ENCODE measurements at regions not wholly inside any gene's neighbourhood (a gene's known extent, or its start where the extent isn't known, plus 50 kb on each side); places are given as distances from the start of the nearest gene placed in this dataset.

- H3K27me3 ChIP-seq (ENCODE audit: insufficient read depth, low read length): no peaks in the 10 kb centered on the region
- no peaks in the 10 kb centered on the region for H3K9me3 ChIP-seq (ENCODE audit: low read depth, low read length)
- H3K4me3 ChIP-seq (ENCODE audit: low read length): no peak overlapping the region
- no peaks in the 10 kb centered on the region for H3K4me1 ChIP-seq (ENCODE audit: insufficient read depth, low read length)
Observed at GRCh38 chr1:218064426-218064825, 220.7 kb upstream of the RRP15 start.

GRCh38 chr1:218066332-218066731 lies 218.8 kb upstream of the RRP15 start:
- Histone ChIP-seq H3K4me1 (ENCODE audit: insufficient read depth, low read length) (no peaks in the 10 kb centered on the region), H3K9me3 (ENCODE audit: low read depth, low read length) (peaks cover 3% of the 10 kb centered on the region), H3K4me3 (ENCODE audit: low read length) (no peak overlapping the region), H3K27me3 (ENCODE audit: insufficient read depth, low read length) (no peaks in the 10 kb centered on the region)

- no peak overlapping the region for H3K4me3 ChIP-seq (ENCODE audit: low read length)
- H3K9me3 ChIP-seq (ENCODE audit: low read depth, low read length): peaks cover 5% of the 10 kb centered on the region
- H3K4me1 ChIP-seq (ENCODE audit: insufficient read depth, low read length): no peaks in the 10 kb centered on the region
- H3K27me3 ChIP-seq (ENCODE audit: insufficient read depth, low read length): no peaks in the 10 kb centered on the region
Observed at GRCh38 chr1:218068241-218068640, 216.9 kb upstream of the RRP15 start.

- Histone ChIP-seq H3K9me3 (ENCODE audit: low read depth, low read length) (peaks cover 5% of the 10 kb centered on the region), H3K27me3 (ENCODE audit: insufficient read depth, low read length) (no peaks in the 10 kb centered on the region), H3K4me3 (ENCODE audit: low read length) (no peak overlapping the region), H3K4me1 (ENCODE audit: insufficient read depth, low read length) (no peaks in the 10 kb centered on the region)
Observed at GRCh38 chr1:218069180-218069579, 215.9 kb upstream of the RRP15 start.

GRCh38 chr1:218073062-218073461 lies 212.0 kb upstream of the RRP15 start:
- no peak overlapping the region for H3K4me3 ChIP-seq (ENCODE audit: low read length)
- H3K4me1 ChIP-seq (ENCODE audit: insufficient read depth, low read length): no peaks in the 10 kb centered on the region
- H3K9me3 ChIP-seq (ENCODE audit: low read depth, low read length): peaks cover 5% of the 10 kb centered on the region
- no peaks in the 10 kb centered on the region for H3K27me3 ChIP-seq (ENCODE audit: insufficient read depth, low read length)

- Histone ChIP-seq H3K27me3 (ENCODE audit: insufficient read depth, low read length) (no peaks in the 10 kb centered on the region), H3K4me3 (ENCODE audit: low read length) (no peak overlapping the region), H3K9me3 (ENCODE audit: low read depth, low read length) (no peaks in the 10 kb centered on the region), H3K4me1 (ENCODE audit: insufficient read depth, low read length) (no peaks in the 10 kb centered on the region)
Observed at GRCh38 chr1:218078916-218079315, 206.2 kb upstream of the RRP15 start.

GRCh38 chr1:218079347-218079746 lies 205.7 kb upstream of the RRP15 start:
- no peaks in the 10 kb centered on the region for H3K4me1 ChIP-seq (ENCODE audit: insufficient read depth, low read length)

GRCh38 chr1:218079820-218080219 lies 205.3 kb upstream of the RRP15 start:
- Histone ChIP-seq H3K9me3 (ENCODE audit: low read depth, low read length) (no peaks in the 10 kb centered on the region), H3K4me1 (ENCODE audit: insufficient read depth, low read length) (no peaks in the 10 kb centered on the region)

More at GRCh38 chr1:218079347-218079746, 205.7 kb upstream of the RRP15 start:
- Histone ChIP-seq H3K4me3 (ENCODE audit: low read length) (no peak overlapping the region), H3K9me3 (ENCODE audit: low read depth, low read length) (no peaks in the 10 kb centered on the region), H3K27me3 (ENCODE audit: insufficient read depth, low read length) (no peaks in the 10 kb centered on the region)

GRCh38 chr1:218080863-218081262 lies 204.2 kb upstream of the RRP15 start:
- Histone ChIP-seq H3K4me1 (ENCODE audit: insufficient read depth, low read length) (no peaks in the 10 kb centered on the region), H3K9me3 (ENCODE audit: low read depth, low read length) (no peaks in the 10 kb centered on the region), H3K27me3 (ENCODE audit: insufficient read depth, low read length) (no peaks in the 10 kb centered on the region), H3K4me3 (ENCODE audit: low read length) (no peak overlapping the region)

More at GRCh38 chr1:218079820-218080219, 205.3 kb upstream of the RRP15 start:
- Histone ChIP-seq H3K27me3 (ENCODE audit: insufficient read depth, low read length) (no peaks in the 10 kb centered on the region), H3K4me3 (ENCODE audit: low read length) (no peak overlapping the region)

- no peaks in the 10 kb centered on the region for H3K9me3 ChIP-seq (ENCODE audit: low read depth, low read length)
- no peaks in the 10 kb centered on the region for H3K4me1 ChIP-seq (ENCODE audit: insufficient read depth, low read length)
- no peak overlapping the region for H3K4me3 ChIP-seq (ENCODE audit: low read length)
- H3K27me3 ChIP-seq (ENCODE audit: insufficient read depth, low read length): no peaks in the 10 kb centered on the region
Observed at GRCh38 chr1:218081358-218081757, 203.7 kb upstream of the RRP15 start.

GRCh38 chr1:218090459-218090858 lies 194.6 kb upstream of the RRP15 start:
- Histone ChIP-seq H3K4me1 (ENCODE audit: insufficient read depth, low read length) (no peaks in the 10 kb centered on the region), H3K9me3 (ENCODE audit: low read depth, low read length) (no peaks in the 10 kb centered on the region), H3K27me3 (ENCODE audit: insufficient read depth, low read length) (no peaks in the 10 kb centered on the region)

GRCh38 chr1:218101409-218101808 lies 183.7 kb upstream of the RRP15 start:
- Histone ChIP-seq H3K9me3 (ENCODE audit: low read depth, low read length) (peaks cover 8% of the 10 kb centered on the region), H3K4me1 (ENCODE audit: insufficient read depth, low read length) (no peaks in the 10 kb centered on the region), H3K4me3 (ENCODE audit: low read length) (no peak overlapping the region), H3K27me3 (ENCODE audit: insufficient read depth, low read length) (no peaks in the 10 kb centered on the region)

More at GRCh38 chr1:218090459-218090858, 194.6 kb upstream of the RRP15 start:
- H3K4me3 ChIP-seq (ENCODE audit: low read length): no peak overlapping the region

- H3K27me3 ChIP-seq (ENCODE audit: insufficient read depth, low read length): no peaks in the 10 kb centered on the region
- no peaks in the 10 kb centered on the region for H3K4me1 ChIP-seq (ENCODE audit: insufficient read depth, low read length)
- H3K4me3 ChIP-seq (ENCODE audit: low read length): no peak overlapping the region
- H3K9me3 ChIP-seq (ENCODE audit: low read depth, low read length): no peaks in the 10 kb centered on the region
Observed at GRCh38 chr1:218108034-218108433, 177.1 kb upstream of the RRP15 start.

GRCh38 chr1:218112862-218113261 lies 172.2 kb upstream of the RRP15 start:
- no peaks in the 10 kb centered on the region for H3K27me3 ChIP-seq (ENCODE audit: insufficient read depth, low read length)
- no peaks in the 10 kb centered on the region for H3K9me3 ChIP-seq (ENCODE audit: low read depth, low read length)
- H3K4me3 ChIP-seq (ENCODE audit: low read length): no peak overlapping the region
- H3K4me1 ChIP-seq (ENCODE audit: insufficient read depth, low read length): no peaks in the 10 kb centered on the region

- no peaks in the 10 kb centered on the region for H3K4me1 ChIP-seq (ENCODE audit: insufficient read depth, low read length)
- H3K9me3 ChIP-seq (ENCODE audit: low read depth, low read length): no peaks in the 10 kb centered on the region
- H3K27me3 ChIP-seq (ENCODE audit: insufficient read depth, low read length): no peaks in the 10 kb centered on the region
- H3K4me3 ChIP-seq (ENCODE audit: low read length): no peak overlapping the region
Observed at GRCh38 chr1:218123968-218124367, 161.1 kb upstream of the RRP15 start.

- no peak overlapping the region for H3K4me3 ChIP-seq (ENCODE audit: low read length)
- no peaks in the 10 kb centered on the region for H3K9me3 ChIP-seq (ENCODE audit: low read depth, low read length)
- H3K27me3 ChIP-seq (ENCODE audit: insufficient read depth, low read length): no peaks in the 10 kb centered on the region
- no peaks in the 10 kb centered on the region for H3K4me1 ChIP-seq (ENCODE audit: insufficient read depth, low read length)
Observed at GRCh38 chr1:218135371-218135770, 149.7 kb upstream of the RRP15 start.

GRCh38 chr1:218139761-218140160 lies 145.3 kb upstream of the RRP15 start:
- Histone ChIP-seq H3K4me3 (ENCODE audit: low read length) (no peak overlapping the region), H3K27me3 (ENCODE audit: insufficient read depth, low read length) (no peaks in the 10 kb centered on the region), H3K4me1 (ENCODE audit: insufficient read depth, low read length) (no peaks in the 10 kb centered on the region), H3K9me3 (ENCODE audit: low read depth, low read length) (no peaks in the 10 kb centered on the region)

Data from mononuclear cell (primary cell).